T47D (cell line): ENCODE measurements at regions not wholly inside any gene's neighbourhood (a gene's known extent, or its start where the extent isn't known, plus 50 kb on each side); places are given as distances from the start of the nearest gene placed in this dataset.
"Not testable (repeated sequence)": the region's sequence is repeated elsewhere in the genome, so short reads cannot be mapped to it uniquely, and the experiment has no call there.

Experiments
- DNase-seq, 2 experiments: peaks; one replicate each; pipeline versions ENCODE4 v3.0.0 to v3.0.0-alpha.2; 2011 to 2012; ENCODE audit warnings: low read depth in 1 of 2, low spot score in 1 of 2
- JUND ChIP-seq: IDR thresholded peaks from 2 replicates; pipeline ENCODE4 v1.6.1; 2012; ENCODE audit warnings: low read depth
- in situ Hi-C: cut with HindIII; loops from 2 replicates; pipeline ENCODE4 v1.10.0; 2016; ENCODE audit warnings: low sequenced_read_pairs, low pct_unique_long_range_greater_than_20kb

GRCh38 chr10:78225594-78225993 lies 191.9 kb downstream of the RPS24 start:
- in situ Hi-C loops: no loop called here
- TF ChIP-seq JUND: no peak
- no peak for DNase-seq

GRCh38 chr10:78229489-78229888 lies 195.8 kb downstream of the RPS24 start:
- no peak for DNase-seq
- in situ Hi-C loops: no loop called here
- no peak for TF ChIP-seq JUND

GRCh38 chr10:78229950-78230675 lies 196.4 kb downstream of the RPS24 start:
- in situ Hi-C loops: no loop called here
- TF ChIP-seq JUND: no peak
- no peak for DNase-seq

- DNase-seq: no peak
- in situ Hi-C loops: no loop called here
- TF ChIP-seq JUND: no peak
Observed at GRCh38 chr10:78231327-78231726, 197.7 kb downstream of the RPS24 start.

- peak in 1 of 2 experiments; percentile 47 for DNase-seq
- in situ Hi-C loops: no loop called here
- no peak for TF ChIP-seq JUND
Observed at GRCh38 chr10:78231939-78232338, 198.3 kb downstream of the RPS24 start.

- no peak for DNase-seq
- no peak for TF ChIP-seq JUND
- in situ Hi-C loops: no loop called here
Observed at GRCh38 chr10:78236416-78237015, 202.9 kb downstream of the RPS24 start.

- DNase-seq: not testable (repeated sequence)
Observed at GRCh38 chr10:78237951-78238350, 204.3 kb downstream of the RPS24 start.

GRCh38 chr10:78247266-78247665 lies 213.6 kb downstream of the RPS24 start:
- in situ Hi-C loops: no loop called here

More at GRCh38 chr10:78237951-78238350, 204.3 kb downstream of the RPS24 start:
- in situ Hi-C loops: not testable (repeated sequence)

GRCh38 chr10:78247821-78248220 lies 214.2 kb downstream of the RPS24 start:
- in situ Hi-C loops: no loop called here
- no peak for DNase-seq
- TF ChIP-seq JUND: no peak

More at GRCh38 chr10:78247266-78247665, 213.6 kb downstream of the RPS24 start:
- no peak for TF ChIP-seq JUND
- no peak for DNase-seq

GRCh38 chr10:78248651-78249464 lies 215.2 kb downstream of the RPS24 start:
- no peak for DNase-seq
- TF ChIP-seq JUND: no peak
- in situ Hi-C loops: no loop called here

- in situ Hi-C loops: no loop called here
- no peak for TF ChIP-seq JUND
Observed at GRCh38 chr10:78249690-78250089, 216.0 kb downstream of the RPS24 start.

GRCh38 chr10:78250313-78251015 lies 216.8 kb downstream of the RPS24 start:
- no peak for TF ChIP-seq JUND
- in situ Hi-C loops: no loop called here
- no peak for DNase-seq

More at GRCh38 chr10:78249690-78250089, 216.0 kb downstream of the RPS24 start:
- no peak for DNase-seq
